ENCODE measurements at regions not wholly inside any gene's neighbourhood (a gene's known extent, or its start where the extent isn't known, plus 50 kb on each side); places are given as distances from the start of the nearest gene placed in this dataset.

DNA sequence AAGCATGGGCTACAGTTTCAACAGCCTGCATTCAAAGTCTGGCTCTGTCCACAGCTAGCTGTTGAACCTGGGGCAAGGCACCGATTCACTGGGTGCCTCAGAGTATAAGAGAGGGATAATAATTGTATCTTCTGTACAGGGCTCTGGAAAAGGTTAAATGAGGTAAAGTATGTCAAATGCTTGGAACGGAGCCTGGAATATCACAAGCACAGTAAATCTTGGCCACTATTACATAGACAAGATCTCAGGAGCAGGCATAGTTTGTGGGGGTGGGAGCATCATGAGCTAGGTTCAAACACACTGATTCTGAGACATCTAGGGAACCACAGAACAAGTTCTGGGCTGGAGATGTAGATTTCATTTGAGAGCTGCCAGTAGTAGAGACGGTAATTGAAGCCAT lies 203.7 kb upstream of the NUDT4 start:
- H3K27me3 Mint-ChIP-seq (ENCODE audit: insufficient read depth, low read depth, poor library complexity), result no peaks in the 10 kb centered on the region
- H3K4me3 Mint-ChIP-seq, result no peak overlapping the region
- no peak for ATAC-seq

More for the DNA sequence above, 203.7 kb upstream of the NUDT4 start:
- H3K4me3 ChIP-seq, result no peak overlapping the region
- H3K79me2 ChIP-seq (replicated peaks; ENCODE audit: insufficient read depth), result no peaks in the 10 kb centered on the region
- H3K27ac ChIP-seq (ENCODE audit: low read depth), result no peak overlapping the region
- H3F3A ChIP-seq (replicated peaks; ENCODE audit: low read depth), result no peaks in the 10 kb centered on the region
- H3K9me3 Mint-ChIP-seq, result peaks cover 15% of the 10 kb centered on the region
- H4K20me1 ChIP-seq (replicated peaks; ENCODE audit: insufficient read depth), result no peaks in the 10 kb centered on the region
- H3K27ac Mint-ChIP-seq, result no peak overlapping the region
- no peaks in the 10 kb centered on the region for H3K27me3 ChIP-seq (ENCODE audit: insufficient read depth)
- H3K4me1 ChIP-seq (ENCODE audit: insufficient read depth), result peaks cover 3% of the 10 kb centered on the region; the same call in 1 of the 2 replicates
- H3K9me2 ChIP-seq (ENCODE audit: insufficient read depth), result no peaks in the 10 kb centered on the region; the same call in 1 of the 2 replicates
- DNase-seq (ENCODE audit: low spot score), result no peak
- H3K36me3 Mint-ChIP-seq (ENCODE audit: low read depth), result peaks cover 10% of the 10 kb centered on the region; the same call in 2 of the 3 replicates
- no peak overlapping the region for H2AFZ ChIP-seq
- no peaks in the 10 kb centered on the region for H3K36me3 ChIP-seq (ENCODE audit: insufficient read depth)
- H3K4me1 Mint-ChIP-seq, result no peaks in the 10 kb centered on the region
- TF ChIP-seq CREB1 (CRISPR knock-in tag; IDR thresholded peaks at IDR 0.05; ENCODE audit: low read depth) (no peak), ZNF114 (CRISPR knock-in tag; IDR thresholded peaks at IDR 0.05) (no peak), ETS1 (IDR thresholded peaks at IDR 0.05) (no peak), ZNF331 (CRISPR knock-in tag; IDR thresholded peaks at IDR 0.05; ENCODE audit: low read depth) (no peak), ZNF462 (CRISPR knock-in tag; IDR thresholded peaks at IDR 0.05) (no peak), JUNB (IDR thresholded peaks at IDR 0.05; ENCODE audit: unreplicated experiment) (no peak), CTCF (conservative IDR thresholded peaks at IDR 0.05; ENCODE audit: low read depth in 2 of 2) (no peak), EZH2phosphoT487 (IDR thresholded peaks at IDR 0.05; ENCODE audit: unreplicated experiment) (no peak), STAT1 (IDR thresholded peaks at IDR 0.05; ENCODE audit: unreplicated experiment) (no peak), EZH2 (IDR thresholded peaks at IDR 0.05; ENCODE audit: low read depth, unreplicated experiment) (no peak), NANOG (IDR thresholded peaks at IDR 0.05; ENCODE audit: borderline replicate concordance) (no peak), REST (IDR thresholded peaks at IDR 0.05; ENCODE audit: unreplicated experiment) (no peak), POLR2AphosphoS5 (IDR thresholded peaks at IDR 0.05; ENCODE audit: low read depth) (no peak)
- H3K4me2 ChIP-seq, result no peak overlapping the region
